ENCODE measurements at regions not wholly inside any gene's neighbourhood (a gene's known extent, or its start where the extent isn't known, plus 50 kb on each side); places are given as distances from the start of the nearest gene placed in this dataset.

GRCh38 chr7:26434974-26435373 is 143.3 kb downstream of the SNX10 start:
- TF ChIP-seq POLR2A (IDR thresholded peaks at IDR 0.05; ENCODE audit: low read depth, low read length), result no peak
- no peak for TF ChIP-seq POLR2AphosphoS5 (IDR thresholded peaks at IDR 0.05; ENCODE audit: low read depth, low read length)
- no peak for TF ChIP-seq TAF1 (IDR thresholded peaks at IDR 0.05; ENCODE audit: borderline replicate concordance, low read depth, low read length)

All from GM12892 (cell line).